T-helper 2 cell (primary cell): ENCODE measurements at regions not wholly inside any gene's neighbourhood (a gene's known extent, or its start where the extent isn't known, plus 50 kb on each side); places are given as distances from the start of the nearest gene placed in this dataset.

Source experiments
- DNase-seq, 5 experiments: peaks; one replicate each; pipeline versions ENCODE4 v3.0.0 to v3.0.0-alpha.2; 2012 to 2022

DNA sequence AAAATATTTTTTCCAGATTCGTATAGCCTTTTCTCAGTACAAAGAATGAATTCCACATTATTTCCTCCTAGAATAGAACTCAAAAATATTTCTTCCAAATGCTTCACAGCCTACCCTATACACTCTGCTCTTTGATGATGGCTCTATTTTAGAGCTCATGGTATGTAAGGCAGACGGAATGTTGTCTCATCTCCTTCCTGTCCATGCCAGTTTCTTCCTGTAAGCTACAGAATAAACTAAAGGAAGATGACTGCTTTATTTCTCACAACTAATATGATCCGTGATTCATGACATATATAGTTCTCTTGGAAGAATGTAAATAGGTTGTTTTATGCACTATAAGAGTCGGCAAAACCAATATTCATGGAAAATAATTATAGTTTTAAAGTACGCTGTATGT lies 723.1 kb downstream of the CDH11 start:
- no peak for DNase-seq

DNA sequence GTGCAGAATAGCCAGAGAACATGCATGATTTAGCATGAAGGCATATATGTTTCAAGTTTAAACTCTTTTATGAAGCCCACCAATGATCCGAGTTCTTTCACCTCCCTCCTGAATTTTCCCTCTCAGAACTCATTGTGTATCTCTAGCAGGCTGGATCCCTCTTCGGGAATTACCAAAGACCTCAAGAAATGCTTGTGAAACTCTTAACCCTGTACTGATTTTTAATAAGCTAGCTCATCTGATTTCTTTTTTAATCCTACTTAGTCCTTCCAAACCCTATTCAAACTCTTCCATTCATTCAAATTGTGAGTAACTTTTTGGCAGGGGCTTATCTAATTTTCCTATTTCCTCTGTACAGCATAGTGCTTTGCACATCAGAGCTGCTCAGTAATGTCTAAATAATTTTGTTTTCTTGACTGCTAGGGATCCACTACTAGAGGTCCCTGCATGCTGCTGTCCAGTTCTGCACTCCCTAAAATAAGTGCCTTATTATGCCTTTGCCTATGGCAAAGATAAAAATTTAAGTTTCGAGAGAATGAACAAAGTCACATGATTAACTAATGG lies 723.8 kb downstream of the CDH11 start:
- DNase-seq: no peak

DNA sequence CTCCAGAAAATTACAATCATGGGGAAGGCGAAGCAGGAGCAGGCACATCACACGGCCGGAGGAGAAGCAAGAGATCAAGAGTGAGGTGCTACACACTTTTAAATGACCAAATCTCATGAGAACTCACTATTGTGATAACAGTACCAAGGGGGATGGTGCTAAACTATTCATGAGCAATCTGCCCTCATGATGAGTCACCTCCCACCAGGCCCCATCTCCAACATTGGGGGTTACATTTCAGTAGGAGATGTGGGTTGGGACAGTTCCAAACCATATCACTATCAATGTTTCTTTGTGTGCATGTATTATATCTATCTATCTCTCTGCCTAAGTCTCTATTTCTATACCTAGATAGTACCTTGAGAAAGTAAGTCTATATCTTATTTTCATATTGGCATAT lies 724.8 kb downstream of the CDH11 start:
- DNase-seq: no peak

DNA sequence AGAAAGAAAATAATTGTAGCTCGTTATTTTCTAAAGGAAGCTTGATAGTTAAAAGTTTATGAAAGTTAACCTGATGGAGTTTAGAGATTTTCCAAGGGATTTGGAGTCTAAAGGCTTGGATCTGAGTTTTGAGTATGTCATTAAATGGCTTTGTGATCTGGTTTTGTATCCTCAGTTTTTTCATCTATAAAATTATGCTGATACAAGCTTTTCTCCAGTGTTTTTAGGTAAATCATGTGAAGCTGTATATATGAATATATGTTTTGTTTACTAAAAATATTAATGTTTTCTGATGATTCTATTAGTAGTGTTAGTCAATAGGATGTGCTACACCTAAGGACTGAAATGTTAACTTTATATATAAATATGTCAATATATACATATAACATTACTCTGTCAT lies 727.8 kb downstream of the CDH11 start:
- no peak for DNase-seq

DNA sequence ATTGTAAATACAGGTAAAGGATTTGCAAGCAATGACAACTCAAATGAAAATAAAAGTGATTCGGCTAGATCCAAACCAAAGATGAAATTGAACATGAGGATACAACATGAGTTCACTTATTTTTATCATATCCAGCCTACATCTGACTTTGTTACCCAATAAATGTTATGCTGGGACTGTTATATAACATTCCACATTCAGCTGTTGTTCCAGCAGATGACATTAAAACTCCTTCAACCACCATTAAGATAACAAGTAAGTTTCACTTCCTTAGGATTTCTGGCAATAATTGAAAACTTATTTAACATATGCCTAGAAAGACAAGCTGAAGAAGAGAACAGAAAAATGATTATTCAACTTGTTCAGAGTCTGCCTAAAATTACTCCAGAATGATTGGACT lies 729.4 kb downstream of the CDH11 start:
- DNase-seq: no peak

DNA sequence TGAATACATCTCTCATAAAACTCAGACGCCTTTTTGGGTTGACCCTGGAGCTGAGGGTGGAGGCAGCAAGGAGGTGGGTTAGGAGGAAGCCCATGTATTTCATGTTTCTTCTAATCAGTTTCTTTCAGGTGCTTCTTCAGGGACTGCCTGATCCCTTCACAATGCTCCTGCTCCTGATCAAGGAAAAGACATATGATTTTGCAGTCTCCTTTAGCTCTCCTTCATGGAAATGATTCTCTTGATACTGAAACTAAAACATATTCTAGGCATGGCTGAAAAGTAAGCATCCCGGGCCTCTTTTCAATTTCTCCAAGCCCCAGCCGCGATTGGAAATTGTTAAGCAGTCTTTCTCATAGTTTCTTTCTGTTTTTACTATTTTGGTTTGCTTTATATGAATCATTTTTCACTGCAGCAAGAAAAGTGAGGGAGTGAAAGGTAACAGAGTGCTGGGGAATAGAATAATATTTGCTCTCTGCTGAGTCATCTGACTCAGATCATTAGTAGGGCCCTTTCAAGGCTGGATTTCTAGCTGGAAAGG lies 730.7 kb downstream of the CDH11 start:
- no peak for DNase-seq

DNA sequence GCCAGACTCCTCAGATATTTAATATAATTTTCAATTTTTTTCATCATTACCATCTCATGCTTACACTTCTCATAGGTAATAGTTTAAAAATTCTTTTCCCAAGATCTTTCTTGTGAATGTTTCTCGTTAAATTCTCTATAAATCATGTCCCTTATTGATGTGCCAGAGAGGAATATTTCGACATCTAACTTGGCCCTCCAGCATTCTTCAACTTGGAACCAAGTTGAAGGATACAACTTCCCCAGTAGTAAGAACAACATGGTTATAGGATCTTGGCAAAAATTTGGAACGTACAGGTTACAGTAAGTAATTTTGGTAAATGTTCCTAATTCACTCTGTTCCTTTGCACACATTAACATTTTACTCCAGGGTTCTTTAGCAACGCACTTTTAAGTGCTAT lies 731.8 kb downstream of the CDH11 start:
- no peak for DNase-seq

DNA sequence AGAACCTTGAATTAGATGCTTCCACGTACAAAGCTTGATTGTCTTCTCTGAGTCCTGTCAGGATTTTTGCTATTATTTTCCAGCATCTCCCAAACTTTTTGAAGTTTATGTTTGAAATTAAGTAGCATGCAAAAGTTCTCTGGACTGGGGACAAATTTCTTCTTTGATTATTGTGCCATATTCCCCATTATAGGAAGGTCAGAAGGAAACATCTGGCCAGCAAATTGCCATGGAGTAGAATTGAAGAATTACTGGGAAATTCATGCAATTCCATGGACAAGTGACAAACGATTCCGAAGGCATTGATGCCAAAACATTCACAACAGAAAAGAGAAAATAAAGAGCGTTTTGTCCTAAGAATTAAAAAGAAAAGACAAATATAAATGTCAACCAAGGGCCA lies 737.2 kb downstream of the CDH11 start:
- DNase-seq: no peak

DNA sequence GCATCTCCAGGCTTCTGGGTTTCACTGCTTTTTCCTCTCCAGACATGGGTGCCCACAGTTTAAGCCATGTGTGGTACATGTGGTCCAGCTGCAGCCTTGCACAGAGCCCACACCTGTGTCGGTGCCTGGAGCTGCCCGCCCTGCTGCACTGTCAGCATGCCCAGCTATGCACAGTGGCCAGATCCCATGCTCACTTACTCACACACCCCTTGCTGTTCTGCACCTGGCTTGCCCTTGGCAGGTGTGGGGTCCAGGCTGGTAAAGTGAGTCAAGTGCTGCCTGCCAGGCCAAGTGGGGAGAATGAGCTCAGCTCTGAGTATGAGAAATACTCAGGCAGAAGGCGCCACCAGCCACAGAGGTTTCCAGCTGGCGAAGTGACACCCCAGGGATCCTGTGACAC lies 739.9 kb downstream of the CDH11 start:
- DNase-seq: no peak

DNA sequence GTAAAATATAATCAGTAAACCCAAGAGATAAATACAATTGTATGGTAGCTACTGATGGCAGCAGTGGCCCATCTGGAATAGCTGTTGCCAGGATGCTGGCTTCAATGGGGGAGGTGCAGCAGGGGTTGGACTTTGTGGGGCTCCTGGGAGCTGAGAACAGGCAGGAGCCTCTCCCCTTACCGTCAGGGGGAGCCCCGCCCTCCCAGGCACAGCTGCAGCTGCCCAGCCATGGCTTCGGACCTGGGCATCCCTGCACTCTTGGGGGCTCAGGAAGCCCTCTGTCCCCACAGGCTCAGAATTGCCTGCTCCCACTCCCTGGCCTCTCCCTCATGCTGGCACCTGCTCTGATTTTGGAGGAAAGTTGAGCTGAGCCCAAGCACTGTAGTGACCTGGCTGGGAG lies 741.1 kb downstream of the CDH11 start:
- no peak for DNase-seq

DNA sequence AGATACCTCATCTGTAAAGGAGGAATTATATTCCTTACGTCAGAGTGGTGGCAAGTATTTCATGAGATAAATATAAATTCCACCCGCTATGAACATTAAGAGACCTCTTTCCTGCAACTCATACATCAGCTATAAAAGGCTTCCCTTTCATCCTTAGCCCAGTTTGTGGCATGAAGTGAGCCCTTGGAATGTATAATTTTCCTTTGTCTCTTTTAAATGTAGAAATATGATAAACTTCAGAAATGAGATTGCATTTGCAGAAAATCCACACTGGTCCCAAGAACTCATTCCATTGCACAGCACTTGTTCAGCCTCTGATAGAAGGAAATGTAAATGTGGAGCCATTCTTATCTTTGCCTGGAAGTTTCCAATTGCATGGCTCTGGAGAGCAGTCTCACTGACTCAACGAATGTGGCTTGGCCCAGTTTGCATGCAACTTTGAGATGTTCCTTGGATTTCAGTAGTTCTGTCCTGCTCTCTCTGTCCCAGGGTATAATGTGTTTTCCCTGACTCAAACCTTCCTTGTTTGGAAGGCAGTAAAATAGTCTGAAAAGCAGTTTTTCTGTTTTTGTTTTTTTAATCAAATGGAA lies 746.4 kb downstream of the CDH11 start:
- no peak for DNase-seq

DNA sequence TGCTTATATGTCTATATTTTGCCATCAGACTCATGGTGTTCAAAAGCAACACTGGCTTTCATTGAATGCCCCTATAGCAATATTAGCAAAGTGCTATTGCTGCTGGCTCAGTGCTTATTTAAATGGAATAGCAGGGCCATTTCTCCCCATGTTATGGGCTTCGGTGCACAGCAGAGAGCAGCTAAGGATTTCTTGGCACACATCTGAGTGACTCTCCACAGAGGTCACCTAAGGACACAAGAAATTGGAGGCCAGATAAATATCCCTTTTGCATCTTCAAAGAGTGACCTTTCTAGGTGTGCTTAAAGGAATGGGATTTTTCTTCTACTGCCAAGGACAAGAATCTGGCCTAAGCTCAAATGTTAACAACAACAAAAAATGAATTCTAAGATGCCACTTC lies 751.8 kb downstream of the CDH11 start:
- no peak for DNase-seq

DNA sequence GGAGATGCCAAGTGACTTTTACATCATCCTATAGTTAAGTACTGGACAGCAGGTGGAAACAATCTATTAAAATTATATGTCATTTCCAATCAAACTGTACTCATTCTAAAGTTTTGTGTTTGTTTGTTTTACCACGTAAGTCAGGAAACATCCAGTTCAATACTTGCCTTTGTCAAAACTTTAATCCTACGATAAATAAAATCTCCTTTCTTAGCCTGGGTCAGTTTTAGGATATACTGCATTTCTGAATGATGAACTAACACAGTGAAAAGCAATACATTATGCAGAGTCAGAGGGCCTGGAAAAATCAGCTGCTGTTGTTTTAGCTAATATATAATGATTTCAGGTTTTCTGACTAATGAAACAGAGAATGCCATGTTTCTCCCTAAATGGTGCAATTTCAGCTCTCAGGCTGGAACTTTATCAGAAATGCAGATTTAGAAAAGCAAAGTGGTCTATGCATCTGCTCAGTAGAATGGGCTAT lies 756.4 kb downstream of the CDH11 start:
- DNase-seq: no peak

DNA sequence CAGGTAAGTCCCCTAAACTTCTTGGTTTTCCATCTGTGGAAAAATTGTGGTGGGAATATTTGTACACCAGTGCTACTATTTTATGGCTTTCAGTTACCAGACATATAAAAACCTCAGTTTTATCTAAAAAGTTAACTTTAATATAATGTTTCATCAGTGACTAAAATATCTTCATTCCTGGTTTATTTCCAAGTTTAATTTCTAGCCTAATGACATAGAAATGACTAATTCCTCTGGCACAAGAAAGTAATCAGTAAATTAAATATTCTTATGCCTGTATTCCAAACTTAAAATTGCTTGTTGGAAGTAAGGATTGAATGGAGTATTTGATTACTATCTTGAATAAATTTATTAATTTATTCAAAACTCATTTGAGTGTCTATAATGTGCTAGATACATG lies 757.0 kb downstream of the CDH11 start:
- DNase-seq: no peak

DNA sequence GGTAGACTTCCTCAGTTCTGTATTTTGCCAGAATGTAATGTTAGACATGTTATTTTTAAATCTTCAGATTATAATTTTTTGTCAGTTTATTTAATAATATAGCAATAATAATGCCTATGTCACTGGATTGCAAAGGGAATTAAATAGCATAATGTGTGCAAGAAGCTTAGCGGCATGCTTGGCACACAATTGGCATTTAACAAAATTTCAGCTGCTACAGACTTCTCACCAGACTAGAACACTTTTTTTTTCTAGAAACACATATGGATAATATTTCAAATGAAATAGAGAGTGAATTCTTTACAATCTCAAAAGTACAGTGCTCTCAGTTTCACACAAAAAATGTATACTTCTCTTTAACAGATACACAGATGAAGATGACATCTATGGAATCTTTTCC lies 757.4 kb downstream of the CDH11 start:
- no peak for DNase-seq

DNA sequence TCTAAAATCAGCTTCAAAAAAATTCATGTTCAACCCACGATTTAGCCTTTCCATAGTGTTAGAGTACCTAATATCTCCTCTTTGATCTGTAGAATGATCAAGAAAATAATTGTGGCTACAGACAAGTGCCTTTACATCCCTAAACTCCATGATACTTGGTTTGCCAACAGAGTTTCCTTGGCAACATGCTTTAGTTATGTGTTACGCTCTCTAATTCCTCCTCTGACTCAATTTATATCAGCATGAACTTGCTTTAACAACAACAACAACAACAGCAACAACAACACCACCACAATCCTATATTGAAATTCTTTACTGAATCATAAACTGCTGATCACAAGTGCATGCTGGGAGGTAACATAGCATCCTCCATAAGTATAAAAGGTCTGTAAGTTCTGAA lies 757.8 kb downstream of the CDH11 start:
- DNase-seq: no peak

DNA sequence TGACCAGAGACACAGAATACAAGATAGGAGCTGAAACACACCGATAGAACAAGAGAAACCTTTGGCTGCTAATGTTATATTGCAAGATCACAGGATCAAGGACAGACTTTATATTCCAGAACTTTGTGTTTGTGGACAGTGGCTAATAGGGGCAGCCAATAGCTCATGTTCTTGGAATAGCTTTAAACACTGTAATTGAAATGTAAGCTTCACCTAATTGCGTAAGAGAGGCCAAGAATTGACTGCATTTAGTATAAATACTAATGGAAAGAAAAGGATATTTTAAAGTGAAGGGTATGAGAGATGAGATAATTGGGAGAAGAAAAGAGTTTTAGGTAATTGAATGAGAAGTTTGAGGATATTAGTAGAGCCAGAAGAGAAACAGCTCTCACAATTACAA lies 758.8 kb downstream of the CDH11 start:
- DNase-seq: no peak

DNA sequence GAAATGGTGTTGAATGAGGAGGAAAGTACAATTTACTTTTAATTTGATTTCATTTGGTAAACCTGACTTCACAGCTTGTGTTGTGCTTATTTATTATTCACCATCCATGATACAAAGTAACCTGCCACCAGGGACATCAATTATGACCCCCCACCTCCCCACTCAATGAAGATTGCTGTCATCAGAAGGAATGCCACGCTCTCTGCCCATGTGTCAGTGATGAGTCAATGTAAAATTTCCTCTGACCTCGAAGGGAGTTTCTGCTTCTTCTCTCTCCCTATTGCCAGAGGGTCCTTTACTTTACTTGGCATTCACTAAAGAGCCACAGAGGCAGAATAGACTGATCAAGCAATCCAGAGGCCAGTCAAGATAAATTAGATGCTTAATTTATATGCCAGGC lies 759.7 kb downstream of the CDH11 start:
- DNase-seq: no peak

DNA sequence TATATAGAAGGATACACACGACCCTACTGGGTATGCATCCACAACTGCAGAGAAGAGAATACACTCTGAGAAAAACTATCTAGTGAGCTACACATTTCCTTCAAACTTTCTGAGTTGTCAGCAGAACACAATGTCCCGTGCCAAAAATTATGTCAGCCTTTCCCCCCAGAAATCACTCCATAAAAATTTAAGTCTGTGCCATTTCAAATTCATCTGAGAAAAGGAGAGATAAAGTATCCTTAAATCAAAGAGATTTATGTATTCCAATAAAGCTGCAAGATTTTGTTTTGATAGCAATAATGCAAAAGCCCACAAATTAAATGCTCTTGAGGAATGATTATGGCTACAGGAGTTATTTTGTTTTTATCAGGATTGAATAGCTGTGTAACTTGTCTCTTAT lies 760.1 kb downstream of the CDH11 start:
- DNase-seq: no peak

DNA sequence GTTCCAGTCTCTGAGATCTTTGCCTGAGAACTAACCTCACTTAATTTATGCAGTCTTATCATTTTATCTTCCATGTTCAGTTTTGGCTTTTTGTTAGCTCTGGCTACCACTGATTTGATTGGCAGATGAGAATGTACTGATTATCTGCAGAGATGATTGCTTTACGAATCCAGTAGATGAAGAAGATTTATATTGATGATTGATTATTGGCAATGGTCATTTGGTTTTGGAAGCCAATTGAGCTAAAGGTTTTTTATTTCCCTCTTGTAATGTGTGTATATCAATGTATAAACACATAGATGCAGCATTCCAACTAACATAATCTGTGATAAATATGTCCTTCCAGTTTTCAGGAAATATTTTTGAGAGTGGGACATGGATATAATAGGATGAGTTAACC lies 763.6 kb downstream of the CDH11 start:
- no peak for DNase-seq

DNA sequence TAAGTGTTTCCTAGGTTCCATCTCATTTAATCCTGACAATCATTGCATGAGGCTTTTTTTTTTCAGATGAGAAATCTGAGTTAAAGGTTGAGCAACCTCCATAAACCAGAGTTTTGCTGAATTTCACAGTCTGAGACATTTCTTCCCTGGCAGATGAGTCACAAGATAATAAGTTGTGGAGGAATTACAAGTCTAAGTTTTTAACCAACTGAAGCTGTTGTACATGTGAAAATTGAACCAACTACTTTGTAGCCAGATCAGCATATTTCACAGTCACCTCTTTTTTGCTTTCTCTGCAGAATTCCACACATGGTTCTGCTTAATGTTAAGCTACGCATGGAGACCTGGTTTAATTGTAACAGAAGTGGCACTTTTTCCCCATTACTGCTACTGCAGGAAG lies 765.6 kb downstream of the CDH11 start:
- no peak for DNase-seq

DNA sequence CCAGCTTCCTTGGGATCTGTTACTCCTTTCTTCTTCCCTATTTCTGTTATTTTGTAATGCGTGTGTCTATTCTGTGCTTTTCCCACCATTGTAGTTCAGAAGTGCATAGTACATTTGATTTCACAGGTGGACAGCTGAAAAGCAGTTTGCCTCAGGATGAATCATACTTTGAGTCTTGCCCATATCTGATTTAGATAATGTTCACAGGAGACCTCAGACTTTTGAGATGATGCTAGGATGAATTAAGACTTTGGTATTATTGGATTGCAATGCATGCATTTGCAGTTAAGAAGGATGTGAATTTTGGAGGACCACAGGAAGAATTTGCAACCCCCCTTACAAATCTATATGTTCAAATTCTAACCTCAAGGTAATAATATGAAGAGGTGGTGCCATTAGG lies 769.6 kb downstream of the CDH11 start:
- no peak for DNase-seq

DNA sequence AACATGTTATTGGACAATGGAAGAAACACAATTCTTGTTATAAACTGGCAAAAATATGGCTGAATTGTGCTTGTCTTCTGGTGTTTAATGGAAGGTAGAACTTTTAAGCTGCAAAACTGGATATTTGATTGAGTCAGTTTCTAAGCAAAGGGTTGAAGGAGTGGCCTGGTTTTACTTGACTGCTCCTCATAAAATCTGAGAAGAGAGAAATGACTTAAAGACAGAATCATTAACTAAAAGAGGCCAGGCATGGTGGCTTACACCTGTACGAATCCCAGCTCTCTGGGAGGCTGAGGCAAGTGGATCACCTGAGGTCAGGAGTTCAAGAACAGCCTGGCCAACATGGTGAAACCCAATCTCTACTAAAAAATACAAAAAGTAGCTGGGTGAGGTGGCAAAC lies 770.7 kb downstream of the CDH11 start:
- DNase-seq: no peak

DNA sequence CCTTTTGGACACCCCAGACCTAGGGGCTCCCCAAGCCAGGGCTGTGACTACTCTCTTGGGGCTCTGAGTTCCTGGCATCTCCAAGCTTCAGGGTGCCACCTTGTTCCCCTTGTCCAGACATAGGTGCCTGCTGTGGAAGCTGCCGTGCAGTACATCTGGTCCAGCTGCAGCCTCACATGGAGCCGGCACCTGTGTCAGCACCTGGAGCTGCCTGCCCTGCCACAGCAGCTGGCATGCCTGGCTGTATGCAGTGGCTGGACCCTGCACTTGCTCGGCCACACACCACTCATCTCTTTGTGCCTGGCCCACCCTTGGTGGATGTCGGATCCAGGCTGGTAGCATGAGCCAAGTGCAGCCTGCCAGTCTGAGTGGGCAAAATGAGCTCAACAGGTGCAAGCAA lies 775.8 kb downstream of the CDH11 start:
- no peak for DNase-seq

DNA sequence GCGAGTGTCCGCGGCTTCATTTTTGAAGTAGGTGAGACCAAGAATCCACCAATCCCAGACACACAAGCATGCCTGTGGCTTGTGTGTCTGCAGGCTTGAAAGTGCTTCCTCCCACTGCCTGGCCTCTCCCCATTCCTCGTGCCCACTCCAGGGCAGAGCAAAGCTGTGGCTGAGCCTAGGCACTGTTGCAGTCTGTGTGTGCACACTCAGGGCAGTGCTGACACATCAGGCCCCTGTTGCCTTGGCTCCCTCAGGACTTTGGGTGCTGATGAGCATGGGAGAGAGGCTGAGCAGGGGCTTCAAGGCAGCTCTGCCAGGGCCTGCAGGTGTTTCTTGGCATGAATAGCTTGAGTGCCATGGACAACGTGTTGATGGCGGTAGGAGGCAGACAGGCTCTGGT lies 776.7 kb downstream of the CDH11 start:
- DNase-seq: no peak
